Globus pallidus (tissue), 1 donor: ENCODE measurements at regions not wholly inside any gene's neighbourhood (a gene's known extent, or its start where the extent isn't known, plus 50 kb on each side); places are given as distances from the start of the nearest gene placed in this dataset.
"Not testable (repeated sequence)": the region's sequence is repeated elsewhere in the genome, so short reads cannot be mapped to it uniquely, and the experiment has no call there.

ENCODE experiments used
- DNase-seq: peaks from one replicate; pipeline ENCODE4 v3.0.0-alpha.2; 2015; ENCODE audit warnings: low spot score

DNA sequence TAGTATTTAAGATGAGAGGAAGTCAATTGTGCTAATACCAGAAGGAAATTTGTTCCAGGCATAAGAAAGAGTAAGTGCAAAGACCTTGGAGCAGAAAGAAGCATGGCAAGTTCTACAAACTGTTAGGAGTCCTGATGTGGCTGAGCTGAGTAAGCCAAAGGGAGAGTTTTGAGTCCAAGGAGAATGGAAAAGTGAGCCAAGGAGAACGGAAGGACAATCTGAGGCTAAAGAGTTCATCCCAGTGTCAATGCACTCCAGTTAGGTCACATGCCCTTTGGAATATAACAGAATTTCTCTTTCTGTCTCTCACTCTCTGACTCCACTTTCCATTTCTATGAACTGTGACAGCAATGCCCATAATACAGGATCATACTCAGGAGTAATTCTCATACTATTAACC, 224.7 kb downstream of the CAAP1 start:
- no peak for DNase-seq

DNA sequence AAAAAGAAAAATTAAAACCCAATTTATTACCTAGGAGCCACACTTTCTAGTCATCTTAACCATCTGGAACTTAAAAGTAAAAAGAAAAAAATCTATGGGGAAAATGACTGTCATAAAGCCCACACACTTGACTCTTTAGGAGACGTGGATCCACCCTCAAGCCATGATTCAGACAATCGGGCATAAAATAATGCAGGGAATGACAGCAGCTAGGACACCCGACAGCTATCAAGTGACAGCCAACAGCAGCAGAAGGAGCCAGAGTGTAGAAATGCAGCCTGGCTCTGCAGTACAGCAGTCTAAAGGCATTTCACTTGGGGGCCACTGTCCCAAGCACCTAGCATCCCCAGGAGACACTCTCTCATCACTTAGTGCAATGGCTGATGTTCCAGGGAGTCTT, 226.9 kb downstream of the CAAP1 start:
- DNase-seq, result no peak

DNA sequence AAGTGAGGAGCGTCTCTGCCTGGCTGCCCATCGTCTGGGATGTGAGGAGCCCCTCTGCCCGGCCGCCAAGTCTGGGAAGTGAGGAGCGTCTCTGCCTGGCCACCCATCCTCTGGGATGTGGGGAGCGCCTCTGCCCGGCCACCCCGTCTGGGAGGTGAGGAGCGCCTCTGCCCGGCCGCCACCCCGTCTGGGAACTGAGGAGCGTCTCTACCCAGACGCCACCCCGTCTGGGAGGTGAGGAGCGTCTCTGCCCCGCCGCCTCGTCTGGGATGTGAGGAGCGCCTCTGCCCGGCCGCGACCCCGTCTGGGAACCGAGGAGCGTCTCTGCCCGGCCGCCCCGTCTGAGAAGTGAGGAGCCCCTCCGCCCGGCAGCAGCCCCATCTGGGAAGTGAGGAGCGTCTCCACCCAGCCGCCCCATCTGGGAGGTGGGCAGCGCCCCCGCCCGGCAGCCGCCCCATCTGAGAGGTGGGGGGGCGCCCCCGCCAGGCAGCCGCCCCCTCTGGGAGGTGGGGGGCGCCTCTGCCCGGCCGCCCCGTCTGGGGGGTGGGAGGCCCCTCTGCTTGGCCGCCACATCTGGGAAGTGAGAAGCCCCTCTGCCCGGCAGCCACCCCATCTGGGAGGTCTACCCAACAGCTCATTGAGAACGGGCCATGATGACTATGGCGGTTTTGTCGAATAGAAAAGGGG, 228.4 kb downstream of the CAAP1 start:
- DNase-seq, result not testable (repeated sequence)

DNA sequence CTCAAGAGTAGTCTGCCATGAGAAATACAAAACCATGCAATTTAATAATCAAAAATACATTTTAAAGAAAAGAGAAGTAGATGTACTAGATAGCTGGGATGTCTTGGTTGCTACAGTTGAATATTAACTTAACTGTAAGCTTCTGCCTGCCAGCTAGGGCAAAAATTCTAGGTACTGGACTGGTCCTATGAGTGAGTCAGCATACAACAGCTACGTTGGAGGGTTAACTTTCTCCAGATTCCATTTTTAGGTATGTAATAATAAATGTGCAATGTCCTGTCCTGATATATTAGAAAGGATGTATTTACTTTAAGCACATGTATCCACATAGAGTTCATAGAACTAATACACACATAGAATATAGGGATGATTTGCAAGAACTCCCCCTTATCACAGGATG, 230.1 kb downstream of the CAAP1 start:
- no peak for DNase-seq

DNA sequence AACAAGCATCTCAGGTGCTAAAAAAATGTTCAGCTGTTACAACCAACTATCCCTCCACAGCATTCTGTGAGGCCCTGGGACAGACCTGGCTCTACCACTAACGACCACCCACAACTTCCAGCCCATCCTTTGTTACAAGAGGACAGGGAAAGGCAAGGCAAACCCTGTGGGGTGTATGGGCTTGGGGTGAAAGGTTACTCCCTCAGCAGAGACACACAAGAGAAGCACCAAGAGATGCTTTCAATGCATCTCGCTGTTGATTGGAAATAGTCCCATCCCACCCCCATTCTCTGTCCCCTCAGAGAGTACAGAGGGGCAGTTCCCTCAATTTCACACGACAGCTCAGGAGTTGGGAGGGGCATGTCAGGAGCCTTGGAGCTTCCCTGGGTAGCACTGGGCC, 234.1 kb downstream of the CAAP1 start:
- no peak for DNase-seq

DNA sequence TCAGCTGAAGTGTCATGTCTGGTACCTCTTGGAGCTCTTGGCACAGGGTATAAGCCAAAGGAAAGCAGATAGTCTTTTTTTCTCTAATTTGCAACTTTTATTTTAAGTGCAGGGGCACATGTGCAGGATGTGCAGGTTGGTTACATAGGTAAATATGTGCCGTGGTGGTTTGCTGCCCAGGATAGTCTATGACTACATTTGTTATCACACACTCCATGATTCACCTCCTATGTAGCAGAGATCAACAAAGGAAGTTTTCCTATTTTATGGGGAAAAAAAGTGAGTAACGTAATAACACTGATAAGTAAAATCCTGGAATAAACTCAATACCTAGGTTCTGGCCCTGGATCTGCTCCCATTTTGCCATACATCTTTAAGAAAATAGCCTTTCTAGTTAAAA, 234.6 kb downstream of the CAAP1 start:
- DNase-seq, result no peak

DNA sequence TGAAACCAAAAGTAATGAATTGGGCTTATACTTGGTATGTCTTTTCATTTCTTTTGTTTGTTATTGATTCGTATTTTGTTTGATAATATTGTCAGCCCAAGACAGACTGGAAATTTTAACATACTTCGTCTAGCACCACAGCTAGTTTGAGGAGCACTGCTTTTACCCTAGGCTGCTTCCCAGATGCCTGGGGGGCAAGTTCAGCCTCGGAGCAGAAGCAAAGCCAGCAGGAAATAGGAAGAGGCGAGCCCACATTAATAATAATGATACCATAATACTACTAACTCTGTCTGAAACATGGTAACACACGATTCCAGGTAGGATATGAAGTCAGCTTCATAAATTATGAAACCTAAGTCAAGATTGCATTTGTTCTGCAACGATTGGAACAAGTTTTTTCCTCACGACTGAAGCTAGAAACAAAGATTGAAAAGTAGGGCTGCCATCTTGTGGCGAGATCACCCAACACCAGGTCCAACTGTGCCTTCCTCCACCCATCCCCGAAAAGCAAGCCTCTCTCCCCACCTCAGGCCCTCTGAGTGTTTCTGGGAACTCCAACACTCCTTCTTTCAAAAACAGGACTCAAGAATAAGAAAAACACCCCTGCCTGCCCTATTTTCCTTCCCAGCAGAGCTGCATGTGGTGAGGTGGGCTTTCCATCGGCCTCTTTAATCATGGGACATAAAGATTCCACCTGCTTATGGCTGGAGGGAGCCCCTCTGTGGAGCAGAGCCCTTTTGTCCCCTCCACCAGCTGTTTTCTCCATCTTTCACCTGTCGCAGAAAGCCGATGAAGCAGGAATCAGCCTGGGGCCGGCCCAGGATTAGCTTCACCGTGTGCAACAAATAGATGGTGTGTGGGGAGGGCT, 236.4 kb downstream of the CAAP1 start:
- DNase-seq, result peak; percentile 24

DNA sequence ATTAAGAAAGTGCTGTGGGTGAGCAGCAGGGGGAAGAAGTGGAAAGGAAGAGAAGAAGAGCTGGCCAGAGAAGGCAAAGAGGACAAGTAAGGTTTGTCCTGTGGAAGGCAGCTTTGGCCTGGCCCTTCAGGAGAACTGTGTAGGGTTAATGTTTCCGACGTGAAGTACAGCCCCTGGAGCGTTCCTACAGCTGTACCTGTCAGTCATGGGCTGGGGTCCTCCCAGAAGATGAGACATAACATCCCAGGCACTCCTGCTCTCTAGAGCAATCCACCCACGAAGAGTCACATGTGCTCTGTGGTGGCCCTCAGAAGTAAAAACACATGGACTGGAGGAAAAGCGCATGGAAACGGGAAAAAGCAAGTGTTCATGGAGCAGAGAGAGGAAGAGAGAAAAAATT, 237.4 kb downstream of the CAAP1 start:
- no peak for DNase-seq

DNA sequence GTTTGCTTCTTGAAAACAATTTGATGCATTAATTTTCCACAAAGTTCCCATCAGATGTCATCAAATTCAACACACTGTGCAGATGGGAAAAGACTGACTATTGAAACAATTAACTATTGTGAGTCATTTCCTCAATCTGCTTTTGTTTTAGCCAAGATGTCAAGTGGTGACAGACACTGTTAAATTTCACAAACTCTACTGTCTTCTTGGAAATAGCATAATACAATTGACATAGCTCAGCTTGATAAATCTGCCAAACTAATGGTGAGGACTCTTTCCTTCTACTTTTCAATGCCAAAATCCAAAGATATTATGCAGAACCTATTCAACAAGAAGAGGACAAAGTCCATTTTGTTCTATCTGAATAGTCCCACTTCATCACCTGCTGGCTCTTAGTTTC, 242.3 kb downstream of the CAAP1 start:
- DNase-seq, result peak; percentile 34

DNA sequence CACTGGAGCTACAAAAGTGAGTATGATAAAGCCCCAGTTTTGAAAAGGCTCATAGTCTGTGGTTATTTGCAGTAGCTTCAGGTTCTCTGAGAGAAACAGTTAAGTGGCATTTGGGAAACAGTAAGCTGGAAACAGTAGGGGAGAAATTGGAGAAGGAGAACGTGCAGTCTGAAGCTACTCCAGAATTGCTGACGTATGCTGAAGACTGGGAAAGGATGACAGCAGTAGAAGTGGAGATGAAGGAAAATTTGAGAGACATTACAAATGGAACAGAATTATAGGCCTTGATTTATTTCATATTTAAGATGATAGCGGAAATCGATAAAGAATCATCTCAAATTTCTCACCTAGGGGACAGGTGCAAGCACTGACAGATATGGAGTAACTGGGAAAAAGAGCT, 248.8 kb downstream of the CAAP1 start:
- no peak for DNase-seq

DNA sequence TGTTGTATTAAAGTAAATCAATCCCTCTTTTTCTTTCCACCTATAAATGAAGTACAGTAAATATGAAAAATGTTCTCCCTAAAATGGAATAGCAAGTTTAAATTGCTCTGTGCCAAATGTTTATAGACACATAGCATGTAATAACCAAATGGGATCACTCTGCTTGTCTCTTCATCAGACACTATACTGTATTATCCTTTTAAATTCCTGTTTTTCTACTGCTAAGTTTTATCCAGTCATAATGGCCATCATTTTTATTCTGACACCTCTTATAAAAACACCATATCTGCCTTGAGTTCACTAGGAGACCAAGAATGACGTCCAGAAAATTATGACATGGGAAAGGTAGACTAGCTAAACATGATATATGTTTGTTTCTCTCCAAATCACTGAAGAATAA, 252.8 kb downstream of the CAAP1 start:
- DNase-seq, result no peak

DNA sequence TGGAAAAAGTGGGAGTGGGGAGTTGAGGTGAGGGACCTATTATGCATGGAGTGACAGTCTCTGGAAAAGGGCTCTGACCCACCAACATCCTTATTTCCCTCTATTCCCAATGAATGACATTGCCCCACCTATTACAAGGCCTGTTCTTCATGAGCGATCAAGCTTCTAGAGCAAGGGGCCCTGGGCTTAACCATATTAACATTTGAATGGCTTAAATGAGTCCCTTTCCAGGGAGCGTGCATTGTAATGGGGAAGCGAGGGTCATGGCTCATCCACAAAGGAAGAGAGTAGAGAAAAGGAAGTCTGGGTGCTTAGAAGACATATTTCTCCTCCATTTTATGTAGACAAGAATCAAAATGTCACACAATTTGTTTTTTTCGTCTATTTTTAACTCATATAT, 255.5 kb downstream of the CAAP1 start:
- DNase-seq, result no peak

DNA sequence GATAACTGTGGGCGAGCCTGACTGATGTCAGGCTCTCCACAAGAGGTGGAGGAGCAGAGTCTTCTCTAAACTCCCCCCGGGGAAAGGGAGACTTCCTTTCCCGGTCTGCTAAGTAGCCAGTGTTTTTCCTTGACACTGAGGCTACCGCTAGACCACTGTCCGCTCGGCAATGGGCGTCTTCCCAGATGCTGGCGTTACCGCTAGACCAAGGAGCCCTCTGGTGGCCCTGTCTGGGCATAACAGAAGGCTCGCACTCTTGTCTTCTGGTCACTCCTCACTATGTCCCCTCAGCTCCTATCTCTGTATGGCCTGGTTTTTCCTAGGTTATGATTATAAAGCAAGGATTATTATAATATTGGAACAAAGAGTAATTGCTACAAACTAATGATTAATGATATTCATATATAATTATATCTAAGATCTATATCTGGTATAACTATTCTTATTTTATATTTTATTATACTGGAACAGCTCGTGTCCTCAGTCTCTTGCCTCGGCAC, 278.7 kb downstream of the CAAP1 start:
- DNase-seq, result not testable (repeated sequence)

DNA sequence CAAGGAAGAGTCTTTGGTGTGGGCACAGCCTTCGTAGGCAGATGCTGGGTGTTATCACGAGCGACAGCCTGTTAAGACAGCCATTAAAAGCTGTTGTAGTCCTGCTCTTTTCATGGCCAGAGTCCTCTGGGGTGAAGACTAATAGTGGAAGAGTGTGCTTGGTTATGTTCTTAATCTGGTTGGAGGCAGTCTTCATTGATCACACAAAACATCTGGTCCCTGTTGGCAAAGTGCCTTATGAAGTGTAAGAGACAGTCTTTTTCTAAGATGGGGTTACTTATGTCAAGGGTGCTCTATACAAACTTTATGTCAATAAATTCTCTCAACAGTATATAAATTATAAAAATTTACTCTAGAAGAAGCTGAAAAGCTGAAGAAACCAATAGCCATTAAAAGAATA, 280.4 kb downstream of the CAAP1 start:
- DNase-seq, result no peak

DNA sequence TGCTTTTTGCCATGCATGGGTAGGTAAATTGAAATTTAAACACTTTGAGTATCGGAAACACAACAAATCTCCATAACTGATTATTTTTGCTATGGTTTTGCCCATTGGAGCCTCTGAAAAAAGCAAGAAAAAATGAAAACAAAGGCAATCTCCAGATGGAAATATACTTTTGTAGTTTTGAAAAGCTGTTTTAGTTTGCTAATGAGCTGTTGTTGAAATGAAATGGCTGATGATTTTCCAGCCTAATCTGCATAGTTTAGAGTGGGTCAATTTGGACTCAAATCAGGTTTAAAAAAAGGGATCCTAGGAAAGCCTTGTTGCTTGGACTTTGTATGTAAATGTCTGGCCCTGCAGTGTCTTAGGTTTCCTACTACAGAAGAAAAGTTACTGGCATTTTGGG, 285.8 kb downstream of the CAAP1 start:
- no peak for DNase-seq

DNA sequence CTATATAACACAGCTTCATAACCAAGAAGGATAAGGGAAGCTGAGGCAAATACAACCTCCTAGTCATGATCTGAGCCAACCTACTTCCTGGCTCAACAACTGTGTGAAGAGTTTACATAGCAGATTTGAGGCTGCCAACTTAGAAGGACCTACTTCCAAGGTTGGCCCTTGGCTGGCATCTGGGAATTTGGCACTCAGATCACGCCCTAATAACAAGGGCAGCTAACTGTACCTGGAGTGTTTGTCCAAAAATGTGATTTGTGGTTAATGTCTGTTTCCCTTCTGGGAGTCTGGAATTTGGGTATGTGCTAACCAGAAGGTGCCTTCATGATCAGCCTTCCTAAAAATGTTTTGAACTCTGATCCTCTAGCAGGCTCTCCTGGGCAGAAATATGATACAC, 287.2 kb downstream of the CAAP1 start:
- DNase-seq, result no peak

DNA sequence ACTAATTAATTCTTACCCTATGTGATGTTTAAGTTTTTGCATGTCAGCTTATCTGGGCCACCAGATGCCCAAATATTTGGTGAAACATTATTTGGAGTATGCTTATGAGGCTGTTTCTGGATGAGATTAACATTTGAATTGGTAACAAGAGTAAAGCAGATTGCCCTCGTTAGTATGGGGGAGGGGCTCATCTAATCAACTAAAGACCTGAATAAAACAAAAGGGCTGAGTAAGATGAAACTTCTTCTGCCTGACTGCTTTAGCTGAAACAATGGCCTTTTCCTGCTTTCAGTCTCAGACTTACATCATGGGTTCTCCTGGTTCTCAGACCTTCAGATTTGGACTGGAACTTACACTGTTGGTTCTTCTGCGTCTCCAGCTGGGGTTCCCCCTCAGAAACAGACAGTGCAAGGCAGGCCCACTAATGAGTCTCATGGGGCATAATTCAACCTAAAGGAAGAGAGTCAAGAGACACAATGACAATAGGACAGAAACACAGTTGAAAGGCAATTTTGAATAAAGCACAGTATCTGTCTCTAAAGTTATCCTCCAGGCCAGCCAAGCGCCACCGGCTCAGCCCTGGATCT, 288.4 kb downstream of the CAAP1 start:
- no peak for DNase-seq

DNA sequence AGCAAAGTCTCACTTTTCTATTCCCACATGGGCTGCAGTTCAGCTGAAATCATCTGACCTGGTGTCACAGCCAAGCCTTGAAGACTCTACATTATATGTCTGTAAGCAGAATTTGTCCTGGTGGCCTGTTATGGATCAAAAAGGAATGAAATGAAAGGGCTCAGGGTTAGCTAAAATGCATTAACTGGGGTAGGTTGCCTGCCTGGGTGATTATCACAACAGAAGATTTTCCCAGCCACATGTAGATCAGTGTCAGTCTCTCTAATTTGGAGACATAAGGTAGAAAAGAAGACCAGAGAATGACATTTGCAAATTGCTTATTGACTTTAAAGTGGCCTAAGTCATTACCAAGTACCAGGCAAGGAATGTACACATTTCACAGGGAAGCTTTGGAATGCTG, 289.0 kb downstream of the CAAP1 start:
- no peak for DNase-seq

DNA sequence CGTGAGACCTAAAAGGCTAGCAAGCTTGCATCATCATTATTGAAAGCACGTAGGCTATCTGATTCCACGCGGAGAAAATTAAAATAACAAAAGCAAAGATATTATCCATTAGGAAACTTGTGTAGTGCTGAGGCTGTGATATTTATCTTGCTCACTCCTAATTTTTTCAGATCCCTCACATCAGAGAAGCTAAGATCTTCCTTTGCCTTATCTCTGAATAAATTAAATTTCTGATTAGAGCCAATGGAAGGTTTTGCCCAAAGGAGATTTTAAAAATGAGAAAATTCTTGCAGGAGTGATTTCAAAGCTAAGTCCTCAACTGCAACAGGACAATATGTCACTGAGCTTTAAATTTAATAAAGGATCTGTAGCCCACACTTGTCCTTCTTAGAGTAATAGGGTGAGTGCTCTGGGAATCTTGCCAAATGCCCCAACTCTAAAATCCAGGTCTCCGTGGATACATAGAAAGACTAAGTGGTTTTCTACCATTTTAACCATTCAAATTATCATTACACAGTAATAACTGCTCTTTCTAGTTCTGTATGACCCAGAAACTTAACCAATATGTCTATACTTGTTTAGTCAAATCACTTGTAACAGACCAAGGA, 295.0 kb downstream of the CAAP1 start:
- no peak for DNase-seq

DNA sequence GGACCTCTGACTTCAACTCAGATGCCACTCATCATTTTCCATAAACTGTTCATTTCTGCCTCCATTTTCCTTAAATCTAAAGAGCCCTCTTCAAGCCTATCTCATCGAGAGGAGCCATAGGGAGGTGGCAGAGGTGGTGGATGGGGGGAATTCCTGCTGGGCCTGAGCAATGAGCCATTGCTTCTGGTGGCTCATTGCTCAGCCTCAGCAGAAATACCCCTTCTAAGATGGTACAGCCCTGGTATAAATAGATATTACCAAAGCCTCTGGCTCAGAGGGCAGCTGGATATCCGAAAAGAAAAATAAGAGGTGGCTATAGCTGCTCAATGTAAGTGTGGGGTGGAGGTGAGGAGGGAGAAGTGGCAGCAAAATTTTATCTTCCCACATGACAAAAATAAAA, 313.5 kb downstream of the CAAP1 start:
- no peak for DNase-seq

DNA sequence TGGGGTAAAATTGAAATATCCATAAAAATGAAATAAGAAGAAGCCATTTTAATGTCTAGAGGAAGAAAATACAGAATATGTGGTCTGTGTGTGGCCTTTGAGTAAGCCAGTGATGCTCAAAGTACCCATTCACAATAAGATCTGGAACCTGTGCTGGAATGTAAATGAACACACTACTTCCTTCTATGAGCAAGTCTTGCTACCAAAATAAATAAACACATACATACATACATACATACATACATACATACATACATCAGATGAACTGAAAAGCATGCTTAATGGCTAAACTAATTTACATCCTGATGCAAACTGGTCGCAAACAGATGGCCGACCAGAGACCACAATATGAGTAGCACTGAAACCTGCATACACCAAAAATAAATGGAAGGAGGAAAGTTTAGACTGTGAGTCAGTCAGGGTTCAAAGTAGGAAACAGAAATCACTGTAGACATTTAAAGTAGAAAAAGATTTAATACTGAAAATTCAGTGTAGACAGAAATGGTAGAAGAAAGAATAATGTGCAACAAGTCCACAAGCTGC, 317.6 kb downstream of the CAAP1 start:
- no peak for DNase-seq

DNA sequence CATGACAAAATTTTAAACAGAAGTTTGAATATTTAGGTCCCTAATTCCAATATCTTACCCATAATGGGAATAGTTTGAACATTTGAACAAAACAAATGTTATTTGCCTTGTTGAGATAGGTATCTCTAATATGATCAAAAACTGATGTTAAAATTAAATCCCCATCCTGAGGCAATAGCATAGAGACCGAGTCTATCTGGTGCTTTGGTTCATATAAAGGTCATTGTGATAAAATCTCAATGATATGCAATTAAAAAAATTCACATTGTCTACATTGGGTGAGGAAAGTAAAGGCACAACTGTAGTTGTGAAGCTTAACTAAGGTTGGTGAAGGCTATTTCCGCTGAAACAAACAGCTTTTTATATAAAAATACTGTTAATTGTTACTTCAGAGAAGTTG, 318.3 kb downstream of the CAAP1 start:
- no peak for DNase-seq
